ENCODE measurements at regions not wholly inside any gene's neighbourhood (a gene's known extent, or its start where the extent isn't known, plus 50 kb on each side); places are given as distances from the start of the nearest gene placed in this dataset.

- H3K36me3 ChIP-seq (ENCODE audit: insufficient read depth, low read length), result no peaks in the 10 kb centered on the region
- no peak overlapping the region for H3K4me2 ChIP-seq (ENCODE audit: low read length)
- no peak overlapping the region for H3K27ac ChIP-seq (ENCODE audit: low read depth, low read length, poor library complexity, severe bottlenecking)
- no peaks in the 10 kb centered on the region for H3K9me3 ChIP-seq (ENCODE audit: low read length)
- no peaks in the 10 kb centered on the region for H3K9me2 ChIP-seq (ENCODE audit: insufficient read depth, low read length)
- no TSS peak for BruUV-seq (replicated peaks)
- no peak for DNase-seq (ENCODE audit: low spot score)
- CTCF ChIA-PET (ENCODE audit: unreplicated experiment), result no interaction called here
- no peaks in the 10 kb centered on the region for H3K79me2 ChIP-seq (ENCODE audit: insufficient read depth, low read depth, low read length)
- H3K4me3 ChIP-seq (ENCODE audit: low read depth, low read length, poor library complexity, severe bottlenecking), result no peak overlapping the region
- no peaks in the 10 kb centered on the region for H3K4me1 ChIP-seq (ENCODE audit: insufficient read depth, low read length, poor library complexity, severe bottlenecking)
- no peaks in the 10 kb centered on the region for H4K20me1 ChIP-seq (ENCODE audit: insufficient read depth, low read length)
- TF ChIP-seq EZH2phosphoT487 (IDR thresholded peaks at IDR 0.05; ENCODE audit: borderline replicate concordance, low read depth, low read length) (no peak), CTCF (conservative IDR thresholded peaks at IDR 0.05; ENCODE audit: low read length) (no peak)
- intact Hi-C loops (cut with micrococcal nuclease; ENCODE audit: unreplicated experiment), result no loop called here
- H2AFZ ChIP-seq (ENCODE audit: low read length), result no peak overlapping the region
- POLR2A ChIA-PET, result no interaction called here
Measured at GRCh38 chr11:39810358-39810757, 1649.1 kb downstream of the LRRC4C start.

DNA sequence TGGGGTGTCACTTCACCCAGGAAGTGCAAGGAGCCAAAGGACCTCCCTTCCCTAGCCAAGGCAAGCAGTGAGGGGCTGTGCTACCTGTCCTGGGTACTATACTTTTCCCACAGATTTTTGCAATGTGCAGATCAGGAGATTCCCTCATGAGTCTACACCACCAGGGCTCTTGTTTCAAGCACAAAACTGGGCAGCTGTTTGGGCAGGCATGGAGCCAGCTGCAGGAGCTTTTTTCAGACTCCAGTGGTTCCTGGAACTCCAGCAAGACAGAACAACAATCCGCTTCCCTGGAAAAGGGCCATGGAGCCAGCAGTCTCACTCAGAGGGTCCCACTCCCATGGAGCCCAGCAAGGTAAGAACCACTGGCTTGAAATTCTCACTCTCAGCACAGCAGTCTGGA, 1649.6 kb downstream of the LRRC4C start:
- Histone ChIP-seq H3K9me3 (ENCODE audit: low read length) (no peaks in the 10 kb centered on the region), H3K9me2 (ENCODE audit: insufficient read depth, low read length) (no peaks in the 10 kb centered on the region), H3K4me1 (ENCODE audit: insufficient read depth, low read length, poor library complexity, severe bottlenecking) (no peaks in the 10 kb centered on the region), H3K27ac (ENCODE audit: low read depth, low read length, poor library complexity, severe bottlenecking) (no peak overlapping the region), H2AFZ (ENCODE audit: low read length) (no peak overlapping the region), H3K4me2 (ENCODE audit: low read length) (no peak overlapping the region), H4K20me1 (ENCODE audit: insufficient read depth, low read length) (no peaks in the 10 kb centered on the region), H3K36me3 (ENCODE audit: insufficient read depth, low read length) (no peaks in the 10 kb centered on the region), H3K79me2 (ENCODE audit: insufficient read depth, low read depth, low read length) (no peaks in the 10 kb centered on the region), H3K4me3 (ENCODE audit: low read depth, low read length, poor library complexity, severe bottlenecking) (no peak overlapping the region)
- intact Hi-C loops (cut with micrococcal nuclease; ENCODE audit: unreplicated experiment), result no loop called here
- ChIA-PET POLR2A (no interaction called here), CTCF (ENCODE audit: unreplicated experiment) (no interaction called here)
- DNase-seq (ENCODE audit: low spot score), result no peak
- TF ChIP-seq CTCF (conservative IDR thresholded peaks at IDR 0.05; ENCODE audit: low read length), result no peak
- TF ChIP-seq EZH2phosphoT487 (IDR thresholded peaks at IDR 0.05; ENCODE audit: borderline replicate concordance, low read depth, low read length), result no peak
- no TSS peak for BruUV-seq (replicated peaks)

- H2AFZ ChIP-seq (ENCODE audit: low read length), result no peak overlapping the region
- ChIA-PET POLR2A (no interaction called here), CTCF (ENCODE audit: unreplicated experiment) (no interaction called here)
- intact Hi-C loops (cut with micrococcal nuclease; ENCODE audit: unreplicated experiment), result no loop called here
- TF ChIP-seq EZH2phosphoT487 (IDR thresholded peaks at IDR 0.05; ENCODE audit: borderline replicate concordance, low read depth, low read length) (no peak), CTCF (conservative IDR thresholded peaks at IDR 0.05; ENCODE audit: low read length) (no peak)
- H3K79me2 ChIP-seq (ENCODE audit: insufficient read depth, low read depth, low read length), result no peaks in the 10 kb centered on the region
- no peaks in the 10 kb centered on the region for H3K4me1 ChIP-seq (ENCODE audit: insufficient read depth, low read length, poor library complexity, severe bottlenecking)
- no peak overlapping the region for H3K4me2 ChIP-seq (ENCODE audit: low read length)
- no peaks in the 10 kb centered on the region for H3K36me3 ChIP-seq (ENCODE audit: insufficient read depth, low read length)
- H4K20me1 ChIP-seq (ENCODE audit: insufficient read depth, low read length), result no peaks in the 10 kb centered on the region
- H3K9me2 ChIP-seq (ENCODE audit: insufficient read depth, low read length), result no peaks in the 10 kb centered on the region
- no peaks in the 10 kb centered on the region for H3K9me3 ChIP-seq (ENCODE audit: low read length)
- H3K4me3 ChIP-seq (ENCODE audit: low read depth, low read length, poor library complexity, severe bottlenecking), result no peak overlapping the region
- no TSS peak for BruUV-seq (replicated peaks)
- no peak overlapping the region for H3K27ac ChIP-seq (ENCODE audit: low read depth, low read length, poor library complexity, severe bottlenecking)
- no peak for DNase-seq (ENCODE audit: low spot score)
Measured at GRCh38 chr11:39807904-39808303, 1651.5 kb downstream of the LRRC4C start.
